ENCODE measurements at regions not wholly inside any gene's neighbourhood (a gene's known extent, or its start where the extent isn't known, plus 50 kb on each side); places are given as distances from the start of the nearest gene placed in this dataset.

DNA sequence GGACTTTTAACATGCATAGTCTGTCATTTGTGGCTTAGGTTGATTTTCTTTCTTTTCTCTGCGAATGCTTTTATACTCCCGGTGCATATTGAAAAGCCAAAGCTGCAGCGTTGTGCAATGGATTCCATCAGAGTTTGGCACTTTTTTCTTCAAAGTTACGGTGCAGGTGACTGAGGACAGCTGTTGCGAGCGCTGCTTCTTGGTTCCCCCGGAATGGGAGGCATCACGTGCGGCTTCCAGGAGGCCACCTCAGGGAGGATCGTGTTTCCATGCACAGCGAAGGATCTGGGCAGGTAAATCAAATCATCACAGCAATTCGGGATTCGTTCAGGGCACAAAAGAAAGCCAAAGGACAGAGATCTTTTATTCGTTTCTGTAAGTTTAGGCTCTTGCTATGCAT, 109.6 kb upstream of the ALKAL2 start:
- Histone ChIP-seq H3K36me3 (no peaks in the 10 kb centered on the region), H3K27me3 (no peaks in the 10 kb centered on the region), H3K9me3 (no peaks in the 10 kb centered on the region), H3K4me1 (no peaks in the 10 kb centered on the region), H3K4me3 (replicated peaks in 1 of 3) (no peak overlapping the region), H3K27ac (no peak overlapping the region)
- no peak for DNase-seq
- TF ChIP-seq, protein P1, sequence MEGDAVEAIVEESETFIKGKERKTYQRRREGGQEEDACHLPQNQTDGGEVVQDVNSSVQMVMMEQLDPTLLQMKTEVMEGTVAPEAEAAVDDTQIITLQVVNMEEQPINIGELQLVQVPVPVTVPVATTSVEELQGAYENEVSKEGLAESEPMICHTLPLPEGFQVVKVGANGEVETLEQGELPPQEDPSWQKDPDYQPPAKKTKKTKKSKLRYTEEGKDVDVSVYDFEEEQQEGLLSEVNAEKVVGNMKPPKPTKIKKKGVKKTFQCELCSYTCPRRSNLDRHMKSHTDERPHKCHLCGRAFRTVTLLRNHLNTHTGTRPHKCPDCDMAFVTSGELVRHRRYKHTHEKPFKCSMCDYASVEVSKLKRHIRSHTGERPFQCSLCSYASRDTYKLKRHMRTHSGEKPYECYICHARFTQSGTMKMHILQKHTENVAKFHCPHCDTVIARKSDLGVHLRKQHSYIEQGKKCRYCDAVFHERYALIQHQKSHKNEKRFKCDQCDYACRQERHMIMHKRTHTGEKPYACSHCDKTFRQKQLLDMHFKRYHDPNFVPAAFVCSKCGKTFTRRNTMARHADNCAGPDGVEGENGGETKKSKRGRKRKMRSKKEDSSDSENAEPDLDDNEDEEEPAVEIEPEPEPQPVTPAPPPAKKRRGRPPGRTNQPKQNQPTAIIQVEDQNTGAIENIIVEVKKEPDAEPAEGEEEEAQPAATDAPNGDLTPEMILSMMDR (IDR thresholded peaks at IDR 0.05) = no peak
- TF ChIP-seq POLR2A (IDR thresholded peaks at IDR 0.05) = no peak
- intact Hi-C loops (cut with DNase I) = no loop called here
- 84 to 89% methylated on average over 14 of the region's 14 CpGs for WGBS, 2 donors

DNA sequence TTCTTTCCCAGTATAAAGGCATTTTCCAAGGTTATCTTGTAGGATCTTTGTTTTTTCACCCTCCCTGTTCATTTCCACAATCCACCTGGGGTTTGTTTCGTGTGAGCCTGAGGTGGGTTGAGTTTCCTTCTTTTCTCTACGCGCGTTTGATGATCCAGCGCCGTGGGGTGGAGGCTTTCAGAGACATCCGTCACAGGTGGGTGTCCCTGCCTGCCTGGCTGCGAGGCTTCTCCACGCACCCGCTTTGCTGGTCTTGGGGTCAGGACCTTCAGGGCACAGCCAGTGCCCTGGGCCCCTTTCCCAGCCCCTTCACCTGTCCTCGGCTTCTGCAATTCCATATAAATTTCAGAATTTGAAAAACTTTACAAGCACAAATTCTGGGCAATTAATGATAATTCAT, 109.0 kb upstream of the ALKAL2 start:
- H3K27me3 ChIP-seq = no peaks in the 10 kb centered on the region
- no peak overlapping the region for H3K4me3 ChIP-seq (replicated peaks in 1 of 3)
- no peak overlapping the region for H3K27ac ChIP-seq
- intact Hi-C loops (cut with DNase I) = no loop called here
- H3K9me3 ChIP-seq = no peaks in the 10 kb centered on the region
- 89 to 92% methylated on average over 11 of the region's 11 CpGs for WGBS, 2 donors
- no peaks in the 10 kb centered on the region for H3K36me3 ChIP-seq
- DNase-seq = no peak
- no peaks in the 10 kb centered on the region for H3K4me1 ChIP-seq
- TF ChIP-seq, protein P1 (IDR thresholded peaks at IDR 0.05) = no peak
- TF ChIP-seq POLR2A (IDR thresholded peaks at IDR 0.05) = no peak

DNA sequence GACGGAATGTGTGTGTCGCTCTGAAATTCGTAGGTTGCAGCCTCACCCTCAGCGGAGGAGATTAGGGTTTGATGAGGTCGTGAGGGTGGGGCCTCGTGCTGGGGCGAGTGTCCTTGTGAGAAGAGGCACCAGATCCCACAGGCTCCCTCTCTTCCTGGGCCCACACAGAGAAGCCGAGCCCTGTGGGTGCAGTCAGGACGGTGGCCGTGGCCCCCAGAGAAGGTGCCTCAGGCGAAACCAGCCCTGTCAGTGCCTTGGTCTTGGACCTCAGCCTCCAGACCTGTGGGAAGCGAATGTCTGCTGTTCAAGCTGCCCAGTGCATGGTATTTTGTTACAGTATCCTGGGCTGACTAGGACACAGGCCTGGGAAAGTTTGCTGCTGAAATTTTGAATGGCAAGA, 108.0 kb upstream of the ALKAL2 start:
- WGBS, 2 donors = 85% methylated on average over 9 to 12 of the region's 12 CpGs
- Histone ChIP-seq H3K4me3 (replicated peaks in 1 of 3) (no peak overlapping the region), H3K36me3 (no peaks in the 10 kb centered on the region), H3K27me3 (no peaks in the 10 kb centered on the region), H3K27ac (no peak overlapping the region), H3K4me1 (no peaks in the 10 kb centered on the region), H3K9me3 (no peaks in the 10 kb centered on the region)
- TF ChIP-seq, protein P1 (IDR thresholded peaks at IDR 0.05) = no peak
- no peak for TF ChIP-seq POLR2A (IDR thresholded peaks at IDR 0.05)
- no peak for DNase-seq
- intact Hi-C loops (cut with DNase I) = no loop called here

DNA sequence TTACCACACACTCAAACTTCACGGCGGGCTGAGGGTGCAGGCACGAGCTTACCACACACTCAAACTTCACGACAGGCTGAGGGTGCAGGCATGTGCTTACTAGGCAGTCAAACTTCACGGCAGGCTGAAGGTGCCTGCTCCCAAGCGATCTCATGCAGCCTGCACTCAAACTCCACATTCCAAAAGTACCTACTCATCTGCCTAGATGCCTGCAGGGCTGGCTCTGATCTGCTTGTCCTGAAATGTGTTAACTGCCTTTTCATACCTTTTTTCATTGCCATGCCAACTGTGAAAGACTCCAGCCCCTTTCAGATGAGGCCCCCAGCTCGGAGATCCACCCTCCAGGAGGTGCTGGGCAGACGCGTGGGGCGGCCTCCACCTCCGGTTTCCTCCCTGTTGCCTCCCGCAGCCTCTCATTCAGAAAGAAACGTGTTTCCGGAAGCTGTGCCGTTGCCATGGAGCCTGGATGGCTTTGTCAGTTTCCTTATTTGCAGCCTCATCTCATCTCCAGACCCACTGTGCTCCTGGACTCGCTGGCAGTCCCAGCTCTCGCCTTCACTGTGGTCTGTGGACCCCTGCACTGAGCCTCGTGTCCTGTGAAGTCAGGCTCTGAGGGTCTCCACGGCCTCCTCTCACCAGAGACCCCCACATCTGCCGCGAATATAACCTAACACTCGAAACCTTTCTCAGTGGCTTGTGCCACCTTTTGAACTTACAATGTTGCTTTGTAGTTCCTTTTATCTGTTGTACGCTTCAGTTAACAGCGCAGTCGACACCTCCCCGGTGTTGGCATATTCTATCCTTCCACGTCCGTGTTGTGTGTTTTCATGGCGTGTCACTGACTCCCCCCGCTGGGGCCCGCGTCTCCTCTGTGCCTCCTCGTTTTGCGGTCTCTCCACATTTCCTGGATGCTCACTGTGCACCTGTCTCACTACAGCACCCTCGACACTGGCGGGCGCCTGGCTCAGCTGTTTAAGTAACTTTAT, 106.1 kb upstream of the ALKAL2 start:
- intact Hi-C loops (cut with DNase I) = no loop called here
- DNase-seq = no peak
- no peaks in the 10 kb centered on the region for H3K36me3 ChIP-seq
- no peaks in the 10 kb centered on the region for H3K9me3 ChIP-seq
- no peak overlapping the region for H3K27ac ChIP-seq
- H3K4me3 ChIP-seq (replicated peaks in 1 of 3) = no peak overlapping the region
- 67 to 73% methylated on average over 37 of the region's 37 CpGs for WGBS, 2 donors
- H3K27me3 ChIP-seq = no peaks in the 10 kb centered on the region
- no peaks in the 10 kb centered on the region for H3K4me1 ChIP-seq
- TF ChIP-seq, protein P1 (IDR thresholded peaks at IDR 0.05) = no peak
- no peak for TF ChIP-seq POLR2A (IDR thresholded peaks at IDR 0.05)

DNA sequence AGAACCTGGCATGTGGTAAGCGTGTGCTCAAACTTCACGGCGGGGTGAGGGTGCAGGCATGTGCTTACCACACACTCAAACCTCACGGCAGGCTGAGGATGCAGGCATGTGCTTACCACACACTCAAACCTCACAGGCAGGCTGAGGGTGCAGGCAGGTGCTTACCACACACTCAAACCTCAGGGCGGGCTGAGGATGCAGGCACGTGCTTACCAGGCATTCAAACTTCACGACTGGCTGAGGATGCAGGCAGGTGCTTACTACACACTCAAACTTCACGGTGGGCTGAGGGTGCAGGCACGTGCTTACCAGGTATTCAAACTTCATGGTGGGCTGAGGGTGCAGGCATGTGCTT, 105.0 kb upstream of the ALKAL2 start:
- intact Hi-C loops (cut with DNase I) = no loop called here
- Histone ChIP-seq H3K4me3 (replicated peaks in 1 of 3) (no peak overlapping the region), H3K36me3 (no peaks in the 10 kb centered on the region), H3K4me1 (no peaks in the 10 kb centered on the region), H3K9me3 (no peaks in the 10 kb centered on the region), H3K27me3 (no peaks in the 10 kb centered on the region), H3K27ac (no peak overlapping the region)
- WGBS, 2 donors = 65 to 73% methylated on average over 5 to 9 of the region's 9 CpGs
- no peak for DNase-seq
- TF ChIP-seq, protein P1 (IDR thresholded peaks at IDR 0.05) = no peak
- no peak for TF ChIP-seq POLR2A (IDR thresholded peaks at IDR 0.05)

Data from thyroid gland (tissue), 4 donors.